ENCODE measurements at regions not wholly inside any gene's neighbourhood (a gene's known extent, or its start where the extent isn't known, plus 50 kb on each side); places are given as distances from the start of the nearest gene placed in this dataset.

DNA sequence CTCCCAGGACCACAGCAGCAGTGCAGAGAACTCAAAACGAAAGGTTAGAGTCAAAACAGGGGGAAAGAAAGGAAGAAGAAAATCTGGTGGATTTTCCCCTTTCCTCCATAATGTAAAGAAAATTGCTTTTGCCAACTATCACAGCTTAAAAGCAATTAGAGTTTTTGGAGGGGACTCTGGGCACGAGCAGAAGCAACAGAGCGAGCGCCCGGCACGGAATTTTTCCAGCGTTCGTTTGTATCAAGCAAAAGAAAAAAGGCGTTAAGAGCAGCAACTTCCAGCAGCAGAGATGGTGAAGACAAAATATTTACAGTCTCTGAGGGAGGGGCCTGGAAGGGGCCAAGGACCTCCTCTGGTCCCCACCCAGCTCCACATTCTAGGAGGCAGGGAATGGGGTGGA is 174.9 kb upstream of the LINGO1 start:
- ATAC-seq (ENCODE audit: low read depth in 2 of 2) = no peak
- H3K4me3 Mint-ChIP-seq = no peak overlapping the region

DNA sequence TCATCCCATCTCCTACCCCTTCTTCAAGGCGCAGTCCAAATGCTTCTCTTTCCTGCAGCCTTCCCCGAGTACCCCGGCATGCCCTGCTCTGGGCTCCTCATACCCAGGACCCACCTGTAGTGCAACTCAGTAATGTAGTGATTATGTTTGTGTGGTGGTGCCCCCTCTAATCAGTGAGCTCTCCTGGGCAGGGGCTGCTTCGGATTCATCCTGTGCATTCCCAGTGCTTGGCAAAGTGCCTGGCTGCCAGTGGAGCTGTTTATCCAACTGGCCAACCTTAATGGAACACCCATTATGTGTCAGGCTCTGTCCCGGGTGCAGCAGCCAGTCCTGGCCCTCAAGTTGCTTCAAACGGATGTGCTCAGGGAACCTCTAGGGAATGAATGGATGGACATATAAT is 174.4 kb upstream of the LINGO1 start:
- no peaks in the 10 kb centered on the region for H3K27me3 ChIP-seq (ENCODE audit: control insufficient read depth, insufficient read depth, low read length)
- no peaks in the 10 kb centered on the region for H3K36me3 ChIP-seq (ENCODE audit: control insufficient read depth, insufficient read depth, low read length)
- Mint-ChIP-seq H3K4me3 (no peak overlapping the region), H3K9me3 (peaks cover 0 to 1% (median 0%) of the 10 kb centered on the region in 7 donors), H3K4me1 (peaks cover 0 to 2% (median 0%) of the 10 kb centered on the region in 4 donors), H3K27me3 (peaks cover 13% of the 10 kb centered on the region), H3K36me3 (no peaks in the 10 kb centered on the region), H3K27ac (no peak overlapping the region)
- DNase-seq = no peak
- H3K4me3 ChIP-seq (ENCODE audit: low read depth, low read length) = no peak overlapping the region
- no peaks in the 10 kb centered on the region for H3K4me1 ChIP-seq (ENCODE audit: control insufficient read depth, insufficient read depth, low read length, poor library complexity, severe bottlenecking)
- ATAC-seq (ENCODE audit: low read depth in 2 of 2) = no peak
- no peaks in the 10 kb centered on the region for H3K9me3 ChIP-seq (ENCODE audit: control insufficient read depth in 2 of 2, low read length in 2 of 2)
- H3K27ac ChIP-seq (ENCODE audit: insufficient read depth, low read length, poor library complexity, severe bottlenecking) = no peak overlapping the region

More for the DNA sequence above, 174.9 kb upstream of the LINGO1 start:
- Mint-ChIP-seq H3K36me3 (no peaks in the 10 kb centered on the region), H3K4me1 (peaks cover 0 to 2% (median 0%) of the 10 kb centered on the region in 4 donors), H3K27me3 (peaks cover 15% of the 10 kb centered on the region), H3K9me3 (peaks cover 0 to under 1% (median 0%) of the 10 kb centered on the region in 7 donors), H3K27ac (no peak overlapping the region)
- Histone ChIP-seq H3K27ac (ENCODE audit: insufficient read depth, low read length, poor library complexity, severe bottlenecking) (no peak overlapping the region), H3K9me3 (ENCODE audit: control insufficient read depth in 2 of 2, low read length in 2 of 2) (no peaks in the 10 kb centered on the region), H3K4me1 (ENCODE audit: control insufficient read depth, insufficient read depth, low read length, poor library complexity, severe bottlenecking) (no peaks in the 10 kb centered on the region), H3K36me3 (ENCODE audit: control insufficient read depth, insufficient read depth, low read length) (no peaks in the 10 kb centered on the region), H3K27me3 (ENCODE audit: control insufficient read depth, insufficient read depth, low read length) (no peaks in the 10 kb centered on the region), H3K4me3 (ENCODE audit: low read depth, low read length) (no peak overlapping the region)
- DNase-seq = no peak

DNA sequence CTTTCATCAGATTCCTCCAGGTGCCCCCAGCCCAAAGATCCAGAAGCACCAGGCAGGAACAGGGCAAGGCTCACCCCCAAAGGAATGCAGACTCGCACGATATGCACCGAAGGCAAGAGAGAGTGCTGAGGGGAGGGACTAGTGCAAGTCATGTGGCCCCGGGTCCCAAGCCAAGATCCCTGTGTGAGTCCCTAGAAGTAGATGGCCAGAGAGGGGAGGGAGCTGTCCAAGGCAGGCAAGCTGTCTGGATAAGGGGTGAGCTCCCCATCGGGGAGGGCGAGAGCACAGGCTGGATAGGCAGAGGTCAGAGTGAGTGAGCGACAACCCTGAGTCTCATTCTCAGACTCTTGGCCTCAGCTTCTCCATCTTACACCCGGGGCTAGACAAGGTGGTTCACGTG is 171.5 kb upstream of the LINGO1 start:
- H3K27ac Mint-ChIP-seq = no peak overlapping the region
- peaks cover 10% of the 10 kb centered on the region for H3K27me3 Mint-ChIP-seq
- Histone ChIP-seq H3K4me3 (ENCODE audit: low read depth, low read length) (no peak overlapping the region), H3K9me3 (ENCODE audit: control insufficient read depth in 2 of 2, low read length in 2 of 2) (no peaks in the 10 kb centered on the region), H3K27me3 (ENCODE audit: control insufficient read depth, insufficient read depth, low read length) (no peaks in the 10 kb centered on the region), H3K27ac (ENCODE audit: insufficient read depth, low read length, poor library complexity, severe bottlenecking) (no peak overlapping the region), H3K4me1 (ENCODE audit: control insufficient read depth, insufficient read depth, low read length, poor library complexity, severe bottlenecking) (no peaks in the 10 kb centered on the region), H3K36me3 (ENCODE audit: control insufficient read depth, insufficient read depth, low read length) (no peaks in the 10 kb centered on the region)
- peaks cover 0 to 1% (median 0%) of the 10 kb centered on the region in 7 donors for H3K9me3 Mint-ChIP-seq
- DNase-seq (no peak), ATAC-seq (ENCODE audit: low read depth in 2 of 2) (no peak)
- H3K4me1 Mint-ChIP-seq = no peaks in the 10 kb centered on the region
- H3K36me3 Mint-ChIP-seq = no peaks in the 10 kb centered on the region
- H3K4me3 Mint-ChIP-seq = no peak overlapping the region

DNA sequence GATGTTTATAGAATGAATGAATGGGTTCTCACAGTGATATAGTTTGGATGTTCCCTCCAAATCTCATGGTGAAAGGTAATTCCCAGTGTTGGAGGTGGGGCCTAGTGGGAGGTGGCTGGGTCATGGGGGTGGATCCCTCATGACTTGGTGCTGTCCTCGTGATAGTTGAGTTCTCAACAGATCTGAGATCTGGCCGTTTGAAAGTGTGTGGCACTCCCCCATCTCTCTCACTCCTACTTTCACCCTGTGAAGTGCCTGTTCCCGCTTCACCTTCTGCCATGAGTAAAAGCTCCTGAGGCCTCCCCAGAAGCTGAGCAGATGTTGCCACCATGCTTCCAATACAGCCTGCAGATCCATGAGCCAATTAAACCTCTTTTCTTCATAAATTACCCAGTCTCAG is 170.8 kb upstream of the LINGO1 start:
- Mint-ChIP-seq H3K4me3 (no peak overlapping the region), H3K27me3 (peaks cover 10% of the 10 kb centered on the region), H3K36me3 (no peaks in the 10 kb centered on the region), H3K9me3 (peaks cover 0 to 1% (median 0%) of the 10 kb centered on the region in 7 donors), H3K4me1 (no peaks in the 10 kb centered on the region), H3K27ac (no peak overlapping the region)
- Histone ChIP-seq H3K4me1 (ENCODE audit: control insufficient read depth, insufficient read depth, low read length, poor library complexity, severe bottlenecking) (no peaks in the 10 kb centered on the region), H3K9me3 (ENCODE audit: control insufficient read depth in 2 of 2, low read length in 2 of 2) (no peaks in the 10 kb centered on the region), H3K27ac (ENCODE audit: insufficient read depth, low read length, poor library complexity, severe bottlenecking) (no peak overlapping the region), H3K27me3 (ENCODE audit: control insufficient read depth, insufficient read depth, low read length) (no peaks in the 10 kb centered on the region), H3K36me3 (ENCODE audit: control insufficient read depth, insufficient read depth, low read length) (no peaks in the 10 kb centered on the region), H3K4me3 (ENCODE audit: low read depth, low read length) (no peak overlapping the region)
- no peak for ATAC-seq (ENCODE audit: low read depth in 2 of 2)
- no peak for DNase-seq

DNA sequence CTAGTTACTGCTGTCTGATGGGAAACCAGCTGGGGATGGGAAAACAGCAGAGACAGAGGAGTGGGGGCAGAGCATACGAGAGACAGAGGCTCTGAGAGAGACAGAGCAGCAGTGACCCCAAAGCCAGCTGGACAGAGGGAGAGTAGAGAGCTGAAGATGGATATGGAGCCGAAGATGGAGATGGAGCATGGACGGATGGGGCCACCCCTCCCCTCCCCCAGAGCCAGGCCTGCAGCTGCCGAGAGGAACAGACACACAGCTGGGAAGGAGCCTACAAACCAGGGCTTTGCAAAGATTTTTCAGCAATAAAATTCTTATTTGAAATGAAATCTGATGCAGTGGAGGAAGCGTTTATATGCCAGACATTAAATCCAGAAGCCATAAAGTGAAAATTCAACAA is 167.6 kb upstream of the LINGO1 start:
- ATAC-seq (ENCODE audit: low read depth in 2 of 2) = no peak

DNA sequence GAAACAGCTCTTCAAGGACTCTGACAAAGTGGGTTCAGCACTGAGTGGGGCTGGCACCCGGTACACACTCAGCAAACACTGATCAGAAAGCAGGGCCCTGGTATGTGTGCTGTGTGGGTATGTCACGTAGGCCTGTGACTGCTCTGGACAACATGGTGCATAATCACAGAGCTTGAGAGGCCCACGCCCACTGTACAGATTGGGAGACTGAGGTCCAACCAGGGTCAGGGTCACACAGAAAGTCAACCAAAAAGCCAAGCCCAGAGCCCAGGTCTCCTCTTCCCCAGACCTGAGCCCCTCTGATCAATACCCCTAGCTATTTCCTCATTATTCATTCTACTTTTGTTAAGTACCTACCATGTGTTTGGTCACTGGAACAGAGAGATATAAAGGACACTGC is 166.1 kb upstream of the LINGO1 start:
- no peak overlapping the region for H3K27ac Mint-ChIP-seq
- DNase-seq (no peak), ATAC-seq (ENCODE audit: low read depth in 2 of 2) (no peak)
- no peak overlapping the region for H3K27ac ChIP-seq (ENCODE audit: insufficient read depth, low read length, poor library complexity, severe bottlenecking)
- H3K4me1 Mint-ChIP-seq = no peaks in the 10 kb centered on the region
- H3K27me3 Mint-ChIP-seq = peaks cover 4% of the 10 kb centered on the region
- H3K9me3 Mint-ChIP-seq = peaks cover 0 to 1% (median 0%) of the 10 kb centered on the region in 7 donors
- no peaks in the 10 kb centered on the region for H3K4me1 ChIP-seq (ENCODE audit: control insufficient read depth, insufficient read depth, low read length, poor library complexity, severe bottlenecking)
- no peaks in the 10 kb centered on the region for H3K27me3 ChIP-seq (ENCODE audit: control insufficient read depth, insufficient read depth, low read length)
- no peaks in the 10 kb centered on the region for H3K9me3 ChIP-seq (ENCODE audit: control insufficient read depth in 2 of 2, low read length in 2 of 2)
- no peak overlapping the region for H3K4me3 ChIP-seq (ENCODE audit: low read depth, low read length)
- H3K4me3 Mint-ChIP-seq = no peak overlapping the region
- H3K36me3 Mint-ChIP-seq = no peaks in the 10 kb centered on the region
- H3K36me3 ChIP-seq (ENCODE audit: control insufficient read depth, insufficient read depth, low read length) = no peaks in the 10 kb centered on the region

More for the DNA sequence above, 167.6 kb upstream of the LINGO1 start:
- no peak overlapping the region for H3K4me3 Mint-ChIP-seq
- H3K27me3 ChIP-seq (ENCODE audit: control insufficient read depth, insufficient read depth, low read length) = no peaks in the 10 kb centered on the region
- no peaks in the 10 kb centered on the region for H3K36me3 Mint-ChIP-seq
- no peak for DNase-seq
- no peak overlapping the region for H3K27ac Mint-ChIP-seq
- H3K9me3 ChIP-seq (ENCODE audit: control insufficient read depth in 2 of 2, low read length in 2 of 2) = no peaks in the 10 kb centered on the region
- no peaks in the 10 kb centered on the region for H3K36me3 ChIP-seq (ENCODE audit: control insufficient read depth, insufficient read depth, low read length)
- no peaks in the 10 kb centered on the region for H3K4me1 ChIP-seq (ENCODE audit: control insufficient read depth, insufficient read depth, low read length, poor library complexity, severe bottlenecking)
- peaks cover 0 to 1% (median 0%) of the 10 kb centered on the region in 7 donors for H3K9me3 Mint-ChIP-seq
- no peak overlapping the region for H3K4me3 ChIP-seq (ENCODE audit: low read depth, low read length)
- H3K4me1 Mint-ChIP-seq = no peaks in the 10 kb centered on the region
- H3K27ac ChIP-seq (ENCODE audit: insufficient read depth, low read length, poor library complexity, severe bottlenecking) = no peak overlapping the region
- H3K27me3 Mint-ChIP-seq = peaks cover 4% of the 10 kb centered on the region

DNA sequence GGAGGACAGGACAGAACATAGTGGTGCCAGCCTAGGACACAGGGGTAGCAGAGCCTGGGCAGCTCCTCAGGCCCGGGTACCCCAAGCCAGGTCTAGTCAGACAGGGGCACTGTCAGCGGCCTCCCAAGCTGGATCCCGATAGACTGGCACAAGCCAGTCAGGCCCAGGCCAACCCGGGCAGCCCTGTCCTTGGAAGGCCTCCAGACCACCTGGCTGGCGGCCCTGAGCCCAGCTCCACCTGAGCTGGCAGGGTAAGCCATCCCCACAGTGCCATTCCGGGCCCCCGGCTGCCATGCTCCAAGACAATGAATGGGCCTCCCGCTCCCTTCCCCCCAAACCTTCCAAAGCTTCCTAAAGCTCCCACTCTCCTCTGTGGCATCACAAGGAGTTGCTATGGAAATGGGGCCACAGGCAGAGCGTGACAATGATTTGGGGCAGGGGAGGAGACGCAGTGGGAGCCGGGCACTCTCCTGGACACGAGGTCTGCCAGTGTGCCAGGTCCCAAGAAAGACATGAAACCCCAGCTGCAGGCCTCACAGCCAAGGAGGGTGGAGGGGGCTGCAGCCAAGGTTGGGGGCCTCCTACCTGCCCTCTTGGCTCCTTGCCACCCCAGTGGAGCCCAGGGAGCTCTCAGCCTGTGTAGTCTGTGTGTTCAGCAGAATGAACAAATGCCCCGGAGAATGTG is 165.6 kb upstream of the LINGO1 start:
- Histone ChIP-seq H3K27ac (ENCODE audit: insufficient read depth, low read length, poor library complexity, severe bottlenecking) (no peak overlapping the region), H3K4me1 (ENCODE audit: control insufficient read depth, insufficient read depth, low read length, poor library complexity, severe bottlenecking) (no peaks in the 10 kb centered on the region), H3K36me3 (ENCODE audit: control insufficient read depth, insufficient read depth, low read length) (no peaks in the 10 kb centered on the region), H3K9me3 (ENCODE audit: control insufficient read depth in 2 of 2, low read length in 2 of 2) (no peaks in the 10 kb centered on the region), H3K27me3 (ENCODE audit: control insufficient read depth, insufficient read depth, low read length) (no peaks in the 10 kb centered on the region), H3K4me3 (ENCODE audit: low read depth, low read length) (no peak overlapping the region)
- H3K9me3 Mint-ChIP-seq = peaks cover 0 to 1% (median 0%) of the 10 kb centered on the region in 7 donors
- H3K27me3 Mint-ChIP-seq = no peaks in the 10 kb centered on the region
- DNase-seq = no peak
- no peaks in the 10 kb centered on the region for H3K36me3 Mint-ChIP-seq
- no peak overlapping the region for H3K27ac Mint-ChIP-seq
- no peak overlapping the region for H3K4me3 Mint-ChIP-seq
- ATAC-seq (ENCODE audit: low read depth in 2 of 2) = no peak
- H3K4me1 Mint-ChIP-seq = no peaks in the 10 kb centered on the region

DNA sequence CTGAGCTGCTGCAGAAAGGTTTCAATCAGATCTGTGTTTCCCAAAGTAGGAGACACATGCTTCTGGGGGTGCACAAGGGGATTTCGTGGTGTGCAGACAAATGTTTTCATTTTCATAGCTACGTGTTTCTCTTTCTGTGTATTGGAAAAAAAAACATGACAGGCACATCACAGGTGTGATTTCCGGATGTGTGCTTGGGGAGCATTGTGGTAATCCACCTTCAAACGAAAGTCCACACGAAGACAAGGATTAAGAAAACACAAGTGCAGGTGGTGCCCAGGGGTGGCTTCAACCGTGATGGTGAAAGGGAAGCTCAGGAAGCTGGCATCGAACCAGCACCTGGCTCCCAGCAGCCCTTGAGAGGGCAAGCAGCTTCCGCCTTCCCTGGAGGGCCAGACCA is 164.6 kb upstream of the LINGO1 start:
- DNase-seq = no peak
- Histone ChIP-seq H3K27me3 (ENCODE audit: control insufficient read depth, insufficient read depth, low read length) (no peaks in the 10 kb centered on the region), H3K36me3 (ENCODE audit: control insufficient read depth, insufficient read depth, low read length) (no peaks in the 10 kb centered on the region), H3K27ac (ENCODE audit: insufficient read depth, low read length, poor library complexity, severe bottlenecking) (no peak overlapping the region), H3K4me3 (ENCODE audit: low read depth, low read length) (no peak overlapping the region), H3K9me3 (ENCODE audit: control insufficient read depth in 2 of 2, low read length in 2 of 2) (no peaks in the 10 kb centered on the region), H3K4me1 (ENCODE audit: control insufficient read depth, insufficient read depth, low read length, poor library complexity, severe bottlenecking) (no peaks in the 10 kb centered on the region)
- Mint-ChIP-seq H3K4me3 (no peak overlapping the region), H3K36me3 (no peaks in the 10 kb centered on the region), H3K4me1 (no peaks in the 10 kb centered on the region), H3K27ac (no peak overlapping the region), H3K9me3 (no peaks in the 10 kb centered on the region), H3K27me3 (no peaks in the 10 kb centered on the region)
- ATAC-seq (ENCODE audit: low read depth in 2 of 2) = no peak
